ENCODE measurements at regions not wholly inside any gene's neighbourhood (a gene's known extent, or its start where the extent isn't known, plus 50 kb on each side); places are given as distances from the start of the nearest gene placed in this dataset.

DNA sequence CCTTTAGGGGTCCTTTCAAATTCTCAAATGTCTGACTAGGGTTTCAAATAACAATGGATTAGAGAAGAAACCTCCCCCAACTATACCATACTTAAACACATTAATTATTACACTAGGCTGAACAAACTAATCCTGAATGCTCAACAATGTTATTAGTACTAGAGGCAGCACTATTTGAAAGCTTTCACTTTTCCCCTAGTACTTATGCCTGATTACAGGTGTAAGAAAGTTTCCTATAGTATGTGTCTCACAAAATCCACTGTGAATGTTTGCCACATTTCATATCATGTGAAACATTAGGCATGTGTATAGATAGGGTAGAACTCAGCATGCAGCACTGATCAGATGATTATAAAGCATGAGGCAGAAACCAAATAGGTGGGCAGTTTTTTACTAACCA lies 336.2 kb downstream of the ZNF674 start:
- TF ChIP-seq POLR2A (IDR thresholded peaks at IDR 0.05) (no peak), CTCF (IDR thresholded peaks at IDR 0.05) (no peak)
